Neural crest cell (in vitro differentiated cells): ENCODE measurements at regions not wholly inside any gene's neighbourhood (a gene's known extent, or its start where the extent isn't known, plus 50 kb on each side); places are given as distances from the start of the nearest gene placed in this dataset.

Source experiments
- DNase-seq: peaks from one replicate; pipeline ENCODE4 v3.0.0; 2021; ENCODE audit warnings: low read depth, mixed read lengths, low spot score
- H3K27ac Mint-ChIP-seq: one replicate; pipeline ENCODE4 v1.8.0; 2021; ENCODE audit warnings: mild to moderate bottlenecking, mixed read lengths; ENCODE audit not compliant: unreplicated experiment
- H3K27me3 Mint-ChIP-seq: 2 replicates; pipeline ENCODE4 v1.8.0; 2021; ENCODE audit warnings: low read depth, mild to moderate bottlenecking, mixed read lengths
- H3K36me3 Mint-ChIP-seq: 2 replicates; pipeline ENCODE4 v1.8.0; 2021; ENCODE audit warnings: low read depth, mild to moderate bottlenecking, mixed read lengths
- H3K4me1 Mint-ChIP-seq: 2 replicates; pipeline ENCODE4 v1.8.0; 2021; ENCODE audit warnings: mixed read lengths
- H3K4me3 Mint-ChIP-seq: one replicate; pipeline ENCODE4 v1.8.0; 2021; ENCODE audit warnings: mild to moderate bottlenecking, mixed read lengths
- H3K9me3 Mint-ChIP-seq: 2 replicates; pipeline ENCODE4 v1.8.0; 2021; ENCODE audit warnings: mixed read lengths
- TF ChIP-seq, protein P1 (sequence below): fragments of 200-600 bp; sonication (generic); conservative IDR thresholded peaks from 2 replicates; pipeline ENCODE4 v1.5.0; 2021; ENCODE audit warnings: antibody characterized with exemption, mild to moderate bottlenecking

DNA sequence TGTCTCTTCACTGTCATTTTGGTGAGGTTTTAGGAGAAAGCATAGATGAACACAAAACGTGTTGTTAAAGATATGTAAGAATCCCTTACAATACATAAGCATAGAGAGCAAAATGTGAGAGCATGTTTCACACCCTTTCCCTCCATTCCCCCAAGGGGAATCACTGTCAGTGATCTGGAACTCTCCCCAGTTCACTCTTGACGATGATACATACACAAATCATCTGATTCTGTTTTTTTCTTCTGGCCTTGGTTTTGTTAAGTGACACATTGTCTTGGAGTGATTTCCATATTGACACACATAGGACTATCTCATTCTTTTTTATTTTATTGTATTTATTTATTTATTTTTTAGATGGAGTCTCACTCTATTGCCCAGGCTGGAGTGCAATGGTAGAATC lies 53.7 kb upstream of the TANC1 start:
- H3K36me3 Mint-ChIP-seq = no peaks in the 10 kb centered on the region
- H3K27ac Mint-ChIP-seq = no peak overlapping the region
- TF ChIP-seq, protein P1, sequence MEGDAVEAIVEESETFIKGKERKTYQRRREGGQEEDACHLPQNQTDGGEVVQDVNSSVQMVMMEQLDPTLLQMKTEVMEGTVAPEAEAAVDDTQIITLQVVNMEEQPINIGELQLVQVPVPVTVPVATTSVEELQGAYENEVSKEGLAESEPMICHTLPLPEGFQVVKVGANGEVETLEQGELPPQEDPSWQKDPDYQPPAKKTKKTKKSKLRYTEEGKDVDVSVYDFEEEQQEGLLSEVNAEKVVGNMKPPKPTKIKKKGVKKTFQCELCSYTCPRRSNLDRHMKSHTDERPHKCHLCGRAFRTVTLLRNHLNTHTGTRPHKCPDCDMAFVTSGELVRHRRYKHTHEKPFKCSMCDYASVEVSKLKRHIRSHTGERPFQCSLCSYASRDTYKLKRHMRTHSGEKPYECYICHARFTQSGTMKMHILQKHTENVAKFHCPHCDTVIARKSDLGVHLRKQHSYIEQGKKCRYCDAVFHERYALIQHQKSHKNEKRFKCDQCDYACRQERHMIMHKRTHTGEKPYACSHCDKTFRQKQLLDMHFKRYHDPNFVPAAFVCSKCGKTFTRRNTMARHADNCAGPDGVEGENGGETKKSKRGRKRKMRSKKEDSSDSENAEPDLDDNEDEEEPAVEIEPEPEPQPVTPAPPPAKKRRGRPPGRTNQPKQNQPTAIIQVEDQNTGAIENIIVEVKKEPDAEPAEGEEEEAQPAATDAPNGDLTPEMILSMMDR = no peak
- H3K27me3 Mint-ChIP-seq = no peaks in the 10 kb centered on the region
- H3K4me1 Mint-ChIP-seq = no peaks in the 10 kb centered on the region
- H3K4me3 Mint-ChIP-seq = no peak overlapping the region
- H3K9me3 Mint-ChIP-seq = no peaks in the 10 kb centered on the region
- DNase-seq = no peak

DNA sequence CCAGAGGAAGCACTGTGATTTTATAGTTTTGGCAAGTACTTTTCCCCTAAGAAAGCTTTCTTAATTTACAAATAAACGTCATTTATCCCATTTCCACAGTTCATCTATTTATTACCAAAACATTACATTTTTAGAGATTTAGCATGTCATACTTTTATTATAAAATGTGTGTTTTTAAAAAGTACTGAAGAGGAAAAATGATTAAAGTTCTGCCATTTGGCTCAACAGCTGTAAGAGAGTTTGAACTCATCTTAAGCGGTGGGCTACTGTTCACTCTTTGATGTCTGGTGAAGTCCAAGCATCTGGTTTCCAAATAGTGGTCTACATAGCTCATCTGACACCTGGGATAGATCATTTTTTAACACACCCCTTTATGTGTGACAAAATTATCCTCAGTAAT lies 51.3 kb upstream of the TANC1 start:
- H3K4me3 Mint-ChIP-seq = no peak overlapping the region
- no peaks in the 10 kb centered on the region for H3K4me1 Mint-ChIP-seq
- no peak overlapping the region for H3K27ac Mint-ChIP-seq
- TF ChIP-seq, protein P1 = no peak
- no peaks in the 10 kb centered on the region for H3K27me3 Mint-ChIP-seq
- DNase-seq = no peak
- no peaks in the 10 kb centered on the region for H3K36me3 Mint-ChIP-seq
- no peaks in the 10 kb centered on the region for H3K9me3 Mint-ChIP-seq

DNA sequence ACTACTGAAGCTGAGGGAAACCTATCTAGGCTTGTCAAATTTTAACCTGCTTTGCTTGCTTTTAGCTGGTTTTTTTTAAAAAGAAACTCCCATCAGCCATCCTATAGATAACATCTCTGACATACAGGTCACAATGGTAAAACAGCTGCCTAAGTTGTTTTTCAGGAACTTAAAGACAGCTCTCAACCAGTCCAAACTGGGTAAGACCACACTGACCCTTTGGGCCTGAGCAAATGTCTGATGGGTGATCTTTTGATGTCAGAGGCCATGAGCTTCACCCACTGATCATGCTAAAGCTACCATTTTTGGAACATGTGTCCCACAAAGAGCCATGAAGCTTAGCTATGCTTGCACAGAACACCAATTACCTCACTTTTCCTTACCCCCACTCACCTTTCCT lies 50.0 kb upstream of the TANC1 start:
- H3K27ac Mint-ChIP-seq = no peak overlapping the region
- H3K36me3 Mint-ChIP-seq = no peaks in the 10 kb centered on the region
- H3K27me3 Mint-ChIP-seq = no peaks in the 10 kb centered on the region
- TF ChIP-seq, protein P1 = no peak
- H3K4me1 Mint-ChIP-seq = peaks cover 12% of the 10 kb centered on the region
- DNase-seq = no peak
- H3K4me3 Mint-ChIP-seq = no peak overlapping the region
- no peaks in the 10 kb centered on the region for H3K9me3 Mint-ChIP-seq
